Prostate gland (tissue), 2 donors: ENCODE measurements at regions not wholly inside any gene's neighbourhood (a gene's known extent, or its start where the extent isn't known, plus 50 kb on each side); places are given as distances from the start of the nearest gene placed in this dataset.
"Not testable (repeated sequence)": the region's sequence is repeated elsewhere in the genome, so short reads cannot be mapped to it uniquely, and the experiment has no call there.

Source experiments
- DNase-seq: peaks from one replicate; pipeline ENCODE4 v3.0.0-alpha.2; 2019; ENCODE audit warnings: low spot score
- H3K27ac ChIP-seq, 2 donors: fragments of 200-600 bp; sonication (generic); 2 replicates each; pipeline ENCODE4 v1.5.1; 2017 to 2019
- H3K27me3 ChIP-seq: fragments of 200-600 bp; sonication (generic); replicated peaks from 2 replicates; pipeline ENCODE4 v1.5.1; 2019; ENCODE audit not compliant: insufficient read depth
- H3K36me3 ChIP-seq, 2 donors: fragments of 200-600 bp; sonication (generic); 1 replicate in 1 of 2; 2 replicates in 1 of 2; pipeline versions ENCODE4 v1.5.1 to v1.8.1; 2017 to 2019
- H3K4me1 ChIP-seq: fragments of 200-600 bp; sonication (generic); replicated peaks from 2 replicates; pipeline ENCODE4 v1.5.1; 2019
- H3K4me3 ChIP-seq, 2 donors: fragments of 200-600 bp; sonication (generic); 2 replicates each; pipeline ENCODE4 v1.5.1; 2017 to 2019
- H3K9me3 ChIP-seq: fragments of 200-600 bp; sonication (generic); 2 replicates; pipeline ENCODE4 v1.5.1; 2017
- POLR2A ChIP-seq: fragments of 450-650 bp; IDR thresholded peaks from one replicate; pipeline ENCODE4 v1.6.1; 2016; ENCODE audit warnings: antibody characterized with exemption, mild to moderate bottlenecking
- POLR2AphosphoS5 ChIP-seq: sonication (generic); formaldehyde crosslinking; IDR thresholded peaks from one replicate; pipeline ENCODE4 v1.6.1; 2017; ENCODE audit warnings: antibody characterized with exemption
- WGBS: methylation state at CpG from one replicate; pipeline ENCODE4 v1.1.5; 2018; 5-methylcytosine and 5-hydroxymethylcytosine counted together
- intact Hi-C: fragments of 100-400 bp; cut with DNase I; formaldehyde crosslinking; loops from one replicate; pipeline ENCODE4 v1.14.2; 2022
- TF ChIP-seq, protein P1 (sequence below), 4 experiments: fragments of 200-600 bp in 2 of 4; fragments of 450-650 bp in 2 of 4; sonication (generic) in 2 of 4; IDR thresholded peaks; 1 replicate in 3 of 4; 2 replicates in 1 of 4; pipeline ENCODE4 v1.5.1; 2016 to 2019; ENCODE audit warnings: antibody characterized with exemption in 4 of 4, mild to moderate bottlenecking in 2 of 4, moderate library complexity in 2 of 4

DNA sequence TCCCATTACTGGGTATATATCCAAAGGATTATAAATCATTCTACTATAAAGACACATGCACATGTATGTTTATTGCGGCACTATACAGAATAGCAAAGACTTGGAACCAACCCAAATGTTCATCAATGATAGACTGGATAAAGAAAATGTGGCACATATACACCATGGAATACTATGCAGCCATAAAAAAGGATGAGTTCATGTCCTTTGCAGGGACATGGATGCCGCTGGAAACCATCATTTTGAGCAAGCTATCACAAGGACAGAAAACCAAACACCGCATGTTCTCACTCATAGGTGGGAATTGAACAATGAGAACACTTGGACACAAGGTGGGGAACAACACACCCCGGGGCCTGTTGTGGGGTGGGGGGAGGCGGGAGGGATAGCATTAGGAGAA is 57.0 kb upstream of the NEUROD1 start:
- H3K4me3 ChIP-seq, DNase-seq, H3K36me3 ChIP-seq, intact Hi-C loops, H3K27me3 ChIP-seq, H3K4me1 ChIP-seq, H3K9me3 ChIP-seq, H3K27ac ChIP-seq: not testable (repeated sequence)
- 71% methylated on average over 5 of the region's 5 CpGs for WGBS

DNA sequence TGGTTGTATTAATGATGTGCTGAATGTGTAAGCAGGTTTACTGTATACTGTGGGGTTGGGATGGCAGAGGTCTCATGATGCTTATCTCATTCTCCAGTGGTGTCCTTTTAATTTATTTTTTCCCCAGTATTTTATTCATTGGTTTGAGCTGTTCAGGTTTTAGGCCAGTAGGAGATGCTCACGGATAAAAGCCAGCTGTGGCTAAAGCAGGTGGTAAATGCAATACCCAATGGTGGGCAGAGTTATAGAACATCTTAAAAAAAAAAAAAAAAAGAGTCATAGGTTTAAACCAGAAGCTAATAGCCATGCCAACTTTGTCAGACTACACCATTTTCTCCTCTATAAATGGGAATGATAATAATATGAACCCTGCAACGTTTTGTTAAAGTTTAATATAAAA is 57.8 kb upstream of the NEUROD1 start:
- Histone ChIP-seq H3K36me3 (no peaks in the 10 kb centered on the region), H3K4me1 (no peaks in the 10 kb centered on the region), H3K4me3 (no peak overlapping the region), H3K27me3 (no peaks in the 10 kb centered on the region), H3K27ac (no peak overlapping the region), H3K9me3 (no peaks in the 10 kb centered on the region)
- TF ChIP-seq POLR2AphosphoS5 (no peak), POLR2A (no peak)
- TF ChIP-seq, protein P1, sequence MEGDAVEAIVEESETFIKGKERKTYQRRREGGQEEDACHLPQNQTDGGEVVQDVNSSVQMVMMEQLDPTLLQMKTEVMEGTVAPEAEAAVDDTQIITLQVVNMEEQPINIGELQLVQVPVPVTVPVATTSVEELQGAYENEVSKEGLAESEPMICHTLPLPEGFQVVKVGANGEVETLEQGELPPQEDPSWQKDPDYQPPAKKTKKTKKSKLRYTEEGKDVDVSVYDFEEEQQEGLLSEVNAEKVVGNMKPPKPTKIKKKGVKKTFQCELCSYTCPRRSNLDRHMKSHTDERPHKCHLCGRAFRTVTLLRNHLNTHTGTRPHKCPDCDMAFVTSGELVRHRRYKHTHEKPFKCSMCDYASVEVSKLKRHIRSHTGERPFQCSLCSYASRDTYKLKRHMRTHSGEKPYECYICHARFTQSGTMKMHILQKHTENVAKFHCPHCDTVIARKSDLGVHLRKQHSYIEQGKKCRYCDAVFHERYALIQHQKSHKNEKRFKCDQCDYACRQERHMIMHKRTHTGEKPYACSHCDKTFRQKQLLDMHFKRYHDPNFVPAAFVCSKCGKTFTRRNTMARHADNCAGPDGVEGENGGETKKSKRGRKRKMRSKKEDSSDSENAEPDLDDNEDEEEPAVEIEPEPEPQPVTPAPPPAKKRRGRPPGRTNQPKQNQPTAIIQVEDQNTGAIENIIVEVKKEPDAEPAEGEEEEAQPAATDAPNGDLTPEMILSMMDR (IDR thresholded peaks at IDR 0.05) = no peak
- no peak for DNase-seq
- intact Hi-C loops = no loop called here
- WGBS = 31% methylated on average over 2 of the region's 2 CpGs

GRCh38 chr2:181738563-181738962 is 58.2 kb upstream of the NEUROD1 start:
- no peaks in the 10 kb centered on the region for H3K27me3 ChIP-seq
- TF ChIP-seq POLR2AphosphoS5 (no peak), POLR2A (no peak)
- TF ChIP-seq, protein P1 (IDR thresholded peaks at IDR 0.05) = no peak
- H3K36me3 ChIP-seq = no peaks in the 10 kb centered on the region
- no peaks in the 10 kb centered on the region for H3K4me1 ChIP-seq
- DNase-seq = no peak
- intact Hi-C loops = no loop called here
- no peak overlapping the region for H3K27ac ChIP-seq
- WGBS = 88% methylated on average over 4 of the region's 4 CpGs
- H3K9me3 ChIP-seq = no peaks in the 10 kb centered on the region
- H3K4me3 ChIP-seq = no peak overlapping the region

DNA sequence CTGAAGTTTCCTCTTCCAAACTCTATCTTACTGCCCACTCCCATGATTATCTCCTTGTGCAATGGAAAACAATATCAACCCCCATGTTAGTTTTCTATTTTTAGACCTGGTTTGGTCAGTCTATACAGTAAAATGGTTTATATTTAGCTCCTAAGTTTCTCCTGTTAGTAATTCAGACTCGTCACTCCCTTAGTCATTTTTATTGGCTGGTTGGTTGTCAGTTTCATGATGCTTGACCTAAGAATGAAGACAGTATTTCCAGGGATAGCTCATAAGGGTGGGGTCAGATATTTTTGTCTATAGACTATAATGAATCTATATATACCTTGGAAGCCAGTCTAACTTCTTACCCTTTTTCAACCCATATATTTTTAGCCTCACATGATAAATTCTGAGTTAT is 61.4 kb upstream of the NEUROD1 start:
- 41% methylated on average over 1 of the region's 1 CpG for WGBS
- intact Hi-C loops = loop anchor here (2.0 to 10.0 kb wide), 3 partner anchors 166 to 335 kb away; no protein-coding TSS in a partner anchor
- H3K9me3 ChIP-seq = no peaks in the 10 kb centered on the region
- no peak for DNase-seq
- H3K4me3 ChIP-seq = no peak overlapping the region
- no peaks in the 10 kb centered on the region for H3K4me1 ChIP-seq
- TF ChIP-seq, protein P1 (IDR thresholded peaks at IDR 0.05) = no peak
- no peak for TF ChIP-seq POLR2A
- no peak for TF ChIP-seq POLR2AphosphoS5
- H3K27me3 ChIP-seq = no peaks in the 10 kb centered on the region
- H3K27ac ChIP-seq = no peak overlapping the region
- H3K36me3 ChIP-seq = no peaks in the 10 kb centered on the region

- H3K36me3 ChIP-seq = no peaks in the 10 kb centered on the region
- no peaks in the 10 kb centered on the region for H3K4me1 ChIP-seq
- no peak for DNase-seq
- H3K27me3 ChIP-seq = no peaks in the 10 kb centered on the region
- intact Hi-C loops = loop anchor here (2.0 to 10.0 kb wide), 3 partner anchors 165 to 334 kb away; no protein-coding TSS in a partner anchor
- no peak overlapping the region for H3K27ac ChIP-seq
- WGBS = 41% methylated on average over 3 of the region's 3 CpGs
- TF ChIP-seq POLR2A (no peak), POLR2AphosphoS5 (no peak)
- TF ChIP-seq, protein P1 (IDR thresholded peaks at IDR 0.05) = no peak
- no peak overlapping the region for H3K4me3 ChIP-seq
- no peaks in the 10 kb centered on the region for H3K9me3 ChIP-seq
These were observed 62.0 kb upstream of the NEUROD1 start for GRCh38 chr2:181742361-181742760.
